Neural progenitor cell (in vitro differentiated cells): ENCODE measurements at regions not wholly inside any gene's neighbourhood (a gene's known extent, or its start where the extent isn't known, plus 50 kb on each side); places are given as distances from the start of the nearest gene placed in this dataset.

Experiments
- DNase-seq: peaks from one replicate; pipeline ENCODE4 v3.0.0-alpha.2; 2016; ENCODE audit warnings: low spot score
- H2AFZ ChIP-seq: fragments of 200-600 bp; sonication (generic); replicated peaks from 2 replicates; pipeline ENCODE4 v1.6.1; 2016; ENCODE audit warnings: antibody characterized with exemption
- H3F3A ChIP-seq: fragments of 200-600 bp; sonication (generic); 2 replicates; pipeline ENCODE4 v1.6.1; 2016; ENCODE audit warnings: antibody characterized with exemption, low read depth
- H3K27ac ChIP-seq: fragments of 200-600 bp; sonication (generic); 2 replicates; pipeline ENCODE4 v1.5.1; 2016; ENCODE audit warnings: mild to moderate bottlenecking
- H3K27me3 ChIP-seq: fragments of 200-600 bp; sonication (generic); 2 replicates; pipeline ENCODE4 v1.6.1; 2016; ENCODE audit warnings: mild to moderate bottlenecking, moderate library complexity
- H3K36me3 ChIP-seq: fragments of 200-600 bp; sonication (generic); 2 replicates; pipeline ENCODE4 v1.5.1; 2016
- H3K4me1 ChIP-seq: fragments of 200-600 bp; sonication (generic); 2 replicates; pipeline ENCODE4 v1.6.1; 2016; ENCODE audit warnings: mixed run types
- H3K4me2 ChIP-seq: fragments of 200-600 bp; sonication (generic); 2 replicates; pipeline ENCODE4 v1.6.1; 2016
- H3K4me3 ChIP-seq: fragments of 200-600 bp; sonication (generic); 2 replicates; pipeline ENCODE4 v1.5.1; 2016
- H3K79me2 ChIP-seq: fragments of 200-600 bp; sonication (generic); 2 replicates; pipeline ENCODE4 v1.6.1; 2016; ENCODE audit warnings: low read depth
- H3K9ac ChIP-seq: fragments of 200-600 bp; sonication (generic); 2 replicates; pipeline ENCODE4 v1.6.1; 2016
- H3K9me3 ChIP-seq: fragments of 200-600 bp; sonication (generic); 2 replicates; pipeline ENCODE4 v1.5.1; 2016; ENCODE audit warnings: low read depth
- H4K20me1 ChIP-seq: fragments of 200-600 bp; sonication (generic); 2 replicates; pipeline ENCODE4 v1.6.1; 2016; ENCODE audit warnings: low read depth
- H3K27ac Mint-ChIP-seq: 3 replicates; pipeline ENCODE4 v1.8.0; 2021; ENCODE audit warnings: mixed read lengths
- H3K27me3 Mint-ChIP-seq: 2 replicates; pipeline ENCODE4 v1.8.0; 2022; ENCODE audit warnings: low read depth, mild to moderate bottlenecking, inconsistent platforms, moderate library complexity, mixed read lengths; ENCODE audit not compliant: insufficient read depth
- H3K36me3 Mint-ChIP-seq: 3 replicates; pipeline ENCODE4 v1.8.0; 2021; ENCODE audit warnings: mixed read lengths
- H3K4me1 Mint-ChIP-seq: 3 replicates; pipeline ENCODE4 v1.8.0; 2021; ENCODE audit warnings: mixed read lengths
- H3K4me3 Mint-ChIP-seq: 3 replicates; pipeline ENCODE4 v1.8.0; 2021; ENCODE audit warnings: mild to moderate bottlenecking, moderate library complexity, mixed read lengths
- H3K9me3 Mint-ChIP-seq: 3 replicates; pipeline ENCODE4 v1.8.0; 2020; ENCODE audit warnings: mixed read lengths
- CTCF ChIP-seq: fragments of 200-600 bp; sonication (generic); IDR thresholded peaks from 2 replicates; pipeline ENCODE4 v1.5.1; 2017; ENCODE audit warnings: antibody characterized with exemption, mild to moderate bottlenecking
- EZH2 ChIP-seq: fragments of 200-600 bp; sonication (generic); IDR thresholded peaks from 2 replicates; pipeline ENCODE4 v1.6.1; 2017; ENCODE audit warnings: antibody characterized with exemption, mild to moderate bottlenecking, moderate library complexity
- EZH2phosphoT487 ChIP-seq: fragments of 200-600 bp; sonication (generic); IDR thresholded peaks from 2 replicates; pipeline ENCODE4 v1.6.1; 2017; ENCODE audit warnings: antibody characterized with exemption

- Mint-ChIP-seq H3K4me1 (peaks cover 6% of the 10 kb centered on the region), H3K9me3 (peaks cover 2% of the 10 kb centered on the region), H3K27me3 (peaks cover 4% of the 10 kb centered on the region), H3K4me3 (no peak overlapping the region), H3K27ac (no peak overlapping the region), H3K36me3 (no peaks in the 10 kb centered on the region)
- Histone ChIP-seq H3K4me1 (no peaks in the 10 kb centered on the region), H3K4me3 (no peak overlapping the region), H3K4me2 (no peak overlapping the region), H3K27ac (no peak overlapping the region), H3K79me2 (no peaks in the 10 kb centered on the region), H3K9ac (no peak overlapping the region), H3F3A (no peaks in the 10 kb centered on the region), H3K9me3 (no peaks in the 10 kb centered on the region), H4K20me1 (no peaks in the 10 kb centered on the region), H3K36me3 (no peaks in the 10 kb centered on the region), H2AFZ (no peak overlapping the region), H3K27me3 (no peaks in the 10 kb centered on the region)
- no peak for TF ChIP-seq EZH2
- TF ChIP-seq CTCF = no peak
- TF ChIP-seq EZH2phosphoT487 = no peak
- DNase-seq = no peak
Observed at GRCh38 chr2:119064567-119064966, 94.0 kb downstream of the C1QL2 start.

- no peak overlapping the region for H3K27ac Mint-ChIP-seq
Observed at GRCh38 chr2:119063177-119063576, 95.4 kb downstream of the C1QL2 start.

GRCh38 chr2:119062652-119063051 is 95.9 kb downstream of the C1QL2 start:
- no peaks in the 10 kb centered on the region for H3K27me3 ChIP-seq
- no peaks in the 10 kb centered on the region for H3K36me3 ChIP-seq
- Mint-ChIP-seq H3K9me3 (peaks cover 2% of the 10 kb centered on the region), H3K27me3 (peaks cover 4% of the 10 kb centered on the region), H3K36me3 (no peaks in the 10 kb centered on the region), H3K4me3 (no peak overlapping the region), H3K27ac (no peak overlapping the region), H3K4me1 (peaks cover 6% of the 10 kb centered on the region)
- H3K4me1 ChIP-seq = no peaks in the 10 kb centered on the region
- H4K20me1 ChIP-seq = no peaks in the 10 kb centered on the region
- H3F3A ChIP-seq = no peaks in the 10 kb centered on the region
- H3K9me3 ChIP-seq = no peaks in the 10 kb centered on the region
- H3K4me3 ChIP-seq = no peak overlapping the region
- no peaks in the 10 kb centered on the region for H3K79me2 ChIP-seq
- H3K27ac ChIP-seq = no peak overlapping the region
- no peak overlapping the region for H3K9ac ChIP-seq
- no peak overlapping the region for H3K4me2 ChIP-seq
- TF ChIP-seq EZH2 (no peak), CTCF (no peak), EZH2phosphoT487 (no peak)
- no peak for DNase-seq
- no peak overlapping the region for H2AFZ ChIP-seq

More at GRCh38 chr2:119063177-119063576, 95.4 kb downstream of the C1QL2 start:
- Histone ChIP-seq H2AFZ (no peak overlapping the region), H3K4me2 (no peak overlapping the region), H3K4me1 (no peaks in the 10 kb centered on the region), H3K79me2 (no peaks in the 10 kb centered on the region), H3K27me3 (no peaks in the 10 kb centered on the region), H4K20me1 (no peaks in the 10 kb centered on the region), H3K36me3 (no peaks in the 10 kb centered on the region), H3K27ac (no peak overlapping the region), H3K9me3 (no peaks in the 10 kb centered on the region), H3F3A (no peaks in the 10 kb centered on the region), H3K9ac (no peak overlapping the region), H3K4me3 (no peak overlapping the region)
- Mint-ChIP-seq H3K27me3 (peaks cover 4% of the 10 kb centered on the region), H3K9me3 (peaks cover 2% of the 10 kb centered on the region), H3K4me1 (peaks cover 6% of the 10 kb centered on the region), H3K36me3 (no peaks in the 10 kb centered on the region), H3K4me3 (no peak overlapping the region)
- no peak for DNase-seq
- TF ChIP-seq EZH2 (no peak), CTCF (no peak), EZH2phosphoT487 (no peak)

GRCh38 chr2:119062179-119062578 is 96.4 kb downstream of the C1QL2 start:
- Histone ChIP-seq H3K4me3 (no peak overlapping the region), H3F3A (no peaks in the 10 kb centered on the region), H3K4me2 (no peak overlapping the region), H3K9me3 (no peaks in the 10 kb centered on the region), H3K79me2 (no peaks in the 10 kb centered on the region), H4K20me1 (no peaks in the 10 kb centered on the region), H3K4me1 (no peaks in the 10 kb centered on the region), H3K27ac (no peak overlapping the region), H2AFZ (no peak overlapping the region), H3K27me3 (no peaks in the 10 kb centered on the region), H3K9ac (no peak overlapping the region), H3K36me3 (no peaks in the 10 kb centered on the region)
- H3K4me1 Mint-ChIP-seq = peaks cover 6% of the 10 kb centered on the region
- TF ChIP-seq EZH2phosphoT487 (no peak), CTCF (no peak), EZH2 (no peak)
- H3K27me3 Mint-ChIP-seq = peaks cover 4% of the 10 kb centered on the region
- no peak overlapping the region for H3K4me3 Mint-ChIP-seq
- H3K36me3 Mint-ChIP-seq = no peaks in the 10 kb centered on the region
- DNase-seq = no peak
- no peak overlapping the region for H3K27ac Mint-ChIP-seq
- peaks cover 2% of the 10 kb centered on the region for H3K9me3 Mint-ChIP-seq
